ENCODE measurements at regions not wholly inside any gene's neighbourhood (a gene's known extent, or its start where the extent isn't known, plus 50 kb on each side); places are given as distances from the start of the nearest gene placed in this dataset.

GRCh38 chr18:73835039-73835438, 312.6 kb downstream of the FBXO15 start:
- Histone ChIP-seq H3K79me2 (ENCODE audit: insufficient read depth, low read length) (no peaks in the 10 kb centered on the region), H4K20me1 (ENCODE audit: insufficient read depth) (no peaks in the 10 kb centered on the region), H3K36me3 (ENCODE audit: control insufficient read depth in 1 of 2, insufficient read depth in 2 of 2, low read length in 2 of 2) (no peaks in the 10 kb centered on the region), H3K9me2 (ENCODE audit: insufficient read depth) (no peaks in the 10 kb centered on the region), H2AFZ (ENCODE audit: low read depth, low read length, poor library complexity, severe bottlenecking) (no peak overlapping the region), H3K9me3 (ENCODE audit: control insufficient read depth in 1 of 2, insufficient read depth in 1 of 2, low read depth in 1 of 2, low read length in 2 of 2) (peaks cover 0 to 6% of the 10 kb centered on the region in 2 experiments; a peak in 2 of 4 replicates), H3K4me2 (ENCODE audit: low read length) (no peak overlapping the region), H3K27ac (ENCODE audit: low read depth, low read length) (no peak overlapping the region), H3K4me3 (replicated peaks in 1 of 2; ENCODE audit: low read depth in 1 of 2, low read length in 2 of 2) (no peak overlapping the region), H3K27me3 (ENCODE audit: insufficient read depth, low read length) (no peaks in the 10 kb centered on the region), H3K9ac (ENCODE audit: low read length) (no peak overlapping the region), H3K4me1 (ENCODE audit: control insufficient read depth in 1 of 2, insufficient read depth in 2 of 2, low read length in 2 of 2) (no peaks in the 10 kb centered on the region)
- DNase-seq (ENCODE audit: low read depth, low spot score), result no peak
- POLR2A ChIA-PET, result no interaction called here
- intact Hi-C loops (cut with micrococcal nuclease), result no loop called here
- no TSS peak for BruUV-seq (replicated peaks)
- CTCF ChIA-PET, result no interaction called here
- RAD21 ChIA-PET (ENCODE audit: low non-redundant PET in 1 of 2, low total read pairs in 2 of 2, uncharacterized antibody in 2 of 2, unreplicated experiment in 2 of 2), result no interaction called here
- TF ChIP-seq RAD21 (IDR thresholded peaks at IDR 0.05; ENCODE audit: low read depth) (no peak), ELF1 (IDR thresholded peaks at IDR 0.05; ENCODE audit: borderline replicate concordance, low read depth) (no peak), CTCF (IDR thresholded peaks at IDR 0.05 in 2 of 3, conservative IDR thresholded peaks at IDR 0.05 in 1 of 3; ENCODE audit: borderline replicate concordance in 1 of 3, insufficient read depth in 1 of 3, low read depth in 2 of 3, low read length in 2 of 3) (no peak), EZH2 (IDR thresholded peaks at IDR 0.05) (no peak), EZH2phosphoT487 (IDR thresholded peaks at IDR 0.05; ENCODE audit: borderline replicate concordance) (no peak), ZBTB33 (IDR thresholded peaks at IDR 0.05; ENCODE audit: extremely low read depth, insufficient replicate concordance, low read length) (no peak), TCF7L2 (IDR thresholded peaks at IDR 0.05; ENCODE audit: borderline replicate concordance, extremely low read depth, insufficient read depth, insufficient read length) (no peak), YY1 (IDR thresholded peaks at IDR 0.05; ENCODE audit: extremely low read depth, insufficient replicate concordance, low read depth, low read length) (no peak), SP1 (IDR thresholded peaks at IDR 0.05; ENCODE audit: low read depth) (no peak), POLR2A (IDR thresholded peaks at IDR 0.05; ENCODE audit: borderline replicate concordance, extremely low read depth, insufficient read depth, insufficient read length) (no peak)
- ATAC-seq, result no peak
